ENCODE measurements at regions not wholly inside any gene's neighbourhood (a gene's known extent, or its start where the extent isn't known, plus 50 kb on each side); places are given as distances from the start of the nearest gene placed in this dataset.

GRCh38 chrX:6778544-6779503 lies 243.9 kb upstream of the VCX3A start:
- no peak for DNase-seq (ENCODE audit: low spot score in 2 of 2)
- Histone ChIP-seq H3K36me3 (no peaks in the 10 kb centered on the region), H3K27me3 (no peaks in the 10 kb centered on the region), H3K27ac (no peak overlapping the region), H3K4me1 (no peaks in the 10 kb centered on the region), H3K9me3 (no peaks in the 10 kb centered on the region), H3K4me3 (no peak overlapping the region)
- TF ChIP-seq CTCF (IDR thresholded peaks at IDR 0.05) = no peak
- TF ChIP-seq POLR2A (IDR thresholded peaks at IDR 0.05) = no peak
- TF ChIP-seq POLR2AphosphoS5 (IDR thresholded peaks at IDR 0.05) = no peak
- intact Hi-C loops (cut with DNase I; ENCODE audit: low total_unique reads) = no loop called here

- no peak for DNase-seq (ENCODE audit: low spot score in 2 of 2)
- H3K9me3 ChIP-seq = no peaks in the 10 kb centered on the region
- no peaks in the 10 kb centered on the region for H3K4me1 ChIP-seq
- no peak overlapping the region for H3K4me3 ChIP-seq
- intact Hi-C loops (cut with DNase I; ENCODE audit: low total_unique reads) = no loop called here
- TF ChIP-seq POLR2A (IDR thresholded peaks at IDR 0.05) = no peak
- TF ChIP-seq POLR2AphosphoS5 (IDR thresholded peaks at IDR 0.05) = no peak
- TF ChIP-seq CTCF (IDR thresholded peaks at IDR 0.05) = no peak
- H3K36me3 ChIP-seq = no peaks in the 10 kb centered on the region
- no peak overlapping the region for H3K27ac ChIP-seq
- no peaks in the 10 kb centered on the region for H3K27me3 ChIP-seq
Measured at GRCh38 chrX:6777238-6778002, 242.5 kb upstream of the VCX3A start.

- Histone ChIP-seq H3K27me3 (no peaks in the 10 kb centered on the region), H3K27ac (no peak overlapping the region), H3K9me3 (peaks cover 0 to 7% of the 10 kb centered on the region in 2 donors), H3K4me1 (no peaks in the 10 kb centered on the region), H3K4me3 (no peak overlapping the region), H3K36me3 (no peaks in the 10 kb centered on the region)
- intact Hi-C loops (cut with DNase I; ENCODE audit: low total_unique reads) = no loop called here
- DNase-seq (ENCODE audit: low spot score in 2 of 2) = no peak
- no peak for TF ChIP-seq POLR2A (IDR thresholded peaks at IDR 0.05)
- TF ChIP-seq CTCF (IDR thresholded peaks at IDR 0.05) = no peak
- no peak for TF ChIP-seq POLR2AphosphoS5 (IDR thresholded peaks at IDR 0.05)
Measured at GRCh38 chrX:6770936-6771335, 236.0 kb upstream of the VCX3A start.

GRCh38 chrX:6768881-6769280 lies 234.0 kb upstream of the VCX3A start:
- TF ChIP-seq CTCF (IDR thresholded peaks at IDR 0.05) = no peak
- no peak for TF ChIP-seq POLR2AphosphoS5 (IDR thresholded peaks at IDR 0.05)
- no peak for TF ChIP-seq POLR2A (IDR thresholded peaks at IDR 0.05)
- Histone ChIP-seq H3K9me3 (peaks cover 0 to 14% of the 10 kb centered on the region in 2 donors), H3K4me1 (no peaks in the 10 kb centered on the region), H3K27me3 (no peaks in the 10 kb centered on the region), H3K27ac (no peak overlapping the region), H3K4me3 (no peak overlapping the region), H3K36me3 (no peaks in the 10 kb centered on the region)
- intact Hi-C loops (cut with DNase I; ENCODE audit: low total_unique reads) = no loop called here
- DNase-seq (ENCODE audit: low spot score in 2 of 2) = no peak

GRCh38 chrX:6761251-6761650 lies 226.3 kb upstream of the VCX3A start:
- intact Hi-C loops (cut with DNase I; ENCODE audit: low total_unique reads) = no loop called here
- Histone ChIP-seq H3K4me3 (no peak overlapping the region), H3K27me3 (no peaks in the 10 kb centered on the region), H3K36me3 (no peaks in the 10 kb centered on the region), H3K4me1 (no peaks in the 10 kb centered on the region), H3K27ac (no peak overlapping the region), H3K9me3 (peaks cover 0 to 7% of the 10 kb centered on the region in 2 donors)
- DNase-seq (ENCODE audit: low spot score in 2 of 2) = no peak
- TF ChIP-seq POLR2A (IDR thresholded peaks at IDR 0.05) (no peak), POLR2AphosphoS5 (IDR thresholded peaks at IDR 0.05) (no peak), CTCF (IDR thresholded peaks at IDR 0.05) (no peak)
